Neural progenitor cell (in vitro differentiated cells): ENCODE measurements at regions not wholly inside any gene's neighbourhood (a gene's known extent, or its start where the extent isn't known, plus 50 kb on each side); places are given as distances from the start of the nearest gene placed in this dataset.

Experiments used
- DNase-seq: peaks from one replicate; pipeline ENCODE4 v3.0.0-alpha.2; 2016; ENCODE audit warnings: low spot score
- H2AFZ ChIP-seq: fragments of 200-600 bp; sonication (generic); replicated peaks from 2 replicates; pipeline ENCODE4 v1.6.1; 2016; ENCODE audit warnings: antibody characterized with exemption
- H3F3A ChIP-seq: fragments of 200-600 bp; sonication (generic); 2 replicates; pipeline ENCODE4 v1.6.1; 2016; ENCODE audit warnings: antibody characterized with exemption, low read depth
- H3K27ac ChIP-seq: fragments of 200-600 bp; sonication (generic); 2 replicates; pipeline ENCODE4 v1.5.1; 2016; ENCODE audit warnings: mild to moderate bottlenecking
- H3K27me3 ChIP-seq: fragments of 200-600 bp; sonication (generic); 2 replicates; pipeline ENCODE4 v1.6.1; 2016; ENCODE audit warnings: mild to moderate bottlenecking, moderate library complexity
- H3K36me3 ChIP-seq: fragments of 200-600 bp; sonication (generic); 2 replicates; pipeline ENCODE4 v1.5.1; 2016
- H3K4me1 ChIP-seq: fragments of 200-600 bp; sonication (generic); 2 replicates; pipeline ENCODE4 v1.6.1; 2016; ENCODE audit warnings: mixed run types
- H3K4me2 ChIP-seq: fragments of 200-600 bp; sonication (generic); 2 replicates; pipeline ENCODE4 v1.6.1; 2016
- H3K4me3 ChIP-seq: fragments of 200-600 bp; sonication (generic); 2 replicates; pipeline ENCODE4 v1.5.1; 2016
- H3K79me2 ChIP-seq: fragments of 200-600 bp; sonication (generic); 2 replicates; pipeline ENCODE4 v1.6.1; 2016; ENCODE audit warnings: low read depth
- H3K9ac ChIP-seq: fragments of 200-600 bp; sonication (generic); 2 replicates; pipeline ENCODE4 v1.6.1; 2016
- H3K9me3 ChIP-seq: fragments of 200-600 bp; sonication (generic); 2 replicates; pipeline ENCODE4 v1.5.1; 2016; ENCODE audit warnings: low read depth
- H4K20me1 ChIP-seq: fragments of 200-600 bp; sonication (generic); 2 replicates; pipeline ENCODE4 v1.6.1; 2016; ENCODE audit warnings: low read depth
- H3K27ac Mint-ChIP-seq: 3 replicates; pipeline ENCODE4 v1.8.0; 2021; ENCODE audit warnings: mixed read lengths
- H3K27me3 Mint-ChIP-seq: 2 replicates; pipeline ENCODE4 v1.8.0; 2022; ENCODE audit warnings: low read depth, mild to moderate bottlenecking, inconsistent platforms, moderate library complexity, mixed read lengths; ENCODE audit not compliant: insufficient read depth
- H3K36me3 Mint-ChIP-seq: 3 replicates; pipeline ENCODE4 v1.8.0; 2021; ENCODE audit warnings: mixed read lengths
- H3K4me1 Mint-ChIP-seq: 3 replicates; pipeline ENCODE4 v1.8.0; 2021; ENCODE audit warnings: mixed read lengths
- H3K4me3 Mint-ChIP-seq: 3 replicates; pipeline ENCODE4 v1.8.0; 2021; ENCODE audit warnings: mild to moderate bottlenecking, moderate library complexity, mixed read lengths
- H3K9me3 Mint-ChIP-seq: 3 replicates; pipeline ENCODE4 v1.8.0; 2020; ENCODE audit warnings: mixed read lengths
- CTCF ChIP-seq: fragments of 200-600 bp; sonication (generic); IDR thresholded peaks from 2 replicates; pipeline ENCODE4 v1.5.1; 2017; ENCODE audit warnings: antibody characterized with exemption, mild to moderate bottlenecking
- EZH2 ChIP-seq: fragments of 200-600 bp; sonication (generic); IDR thresholded peaks from 2 replicates; pipeline ENCODE4 v1.6.1; 2017; ENCODE audit warnings: antibody characterized with exemption, mild to moderate bottlenecking, moderate library complexity
- EZH2phosphoT487 ChIP-seq: fragments of 200-600 bp; sonication (generic); IDR thresholded peaks from 2 replicates; pipeline ENCODE4 v1.6.1; 2017; ENCODE audit warnings: antibody characterized with exemption

GRCh38 chr2:219844401-219845091, 217.1 kb downstream of the SLC4A3 start:
- Histone ChIP-seq H3K9ac (no peak overlapping the region), H3K4me1 (peaks cover 12% of the 10 kb centered on the region), H3F3A (no peaks in the 10 kb centered on the region), H3K36me3 (no peaks in the 10 kb centered on the region), H3K27me3 (no peaks in the 10 kb centered on the region), H3K9me3 (no peaks in the 10 kb centered on the region), H3K79me2 (no peaks in the 10 kb centered on the region), H3K27ac (no peak overlapping the region), H3K4me3 (no peak overlapping the region), H4K20me1 (no peaks in the 10 kb centered on the region), H2AFZ (peak overlapping the region; percentile 44), H3K4me2 (peak overlapping the region; percentile 10)
- no peak overlapping the region for H3K27ac Mint-ChIP-seq
- no peak for DNase-seq
- peaks cover 3% of the 10 kb centered on the region for H3K9me3 Mint-ChIP-seq
- TF ChIP-seq EZH2 (no peak), EZH2phosphoT487 (no peak), CTCF (no peak)
- no peaks in the 10 kb centered on the region for H3K36me3 Mint-ChIP-seq
- H3K4me1 Mint-ChIP-seq: peaks cover 12% of the 10 kb centered on the region
- H3K27me3 Mint-ChIP-seq: peaks cover 2% of the 10 kb centered on the region
- H3K4me3 Mint-ChIP-seq: no peak overlapping the region

DNA sequence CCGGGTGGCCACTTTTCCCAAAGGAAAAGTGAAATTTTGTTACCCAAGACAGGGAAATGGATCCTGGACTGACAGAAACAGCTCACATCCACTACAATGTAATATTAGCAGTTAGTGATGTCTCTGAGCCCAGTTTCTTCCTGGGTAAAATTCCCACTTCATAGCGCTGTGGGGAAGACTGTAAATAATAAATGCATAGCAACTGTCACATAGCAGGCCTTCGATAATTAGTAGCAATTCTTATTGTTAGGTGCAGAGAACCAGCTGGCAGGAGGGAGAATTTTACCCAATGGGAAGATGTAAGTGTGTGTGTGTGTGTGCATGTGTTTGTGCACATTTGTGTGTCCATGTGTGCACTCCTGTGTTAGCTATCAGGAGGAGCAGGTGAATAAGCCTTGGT, 221.5 kb downstream of the SLC4A3 start:
- TF ChIP-seq CTCF (no peak), EZH2 (no peak), EZH2phosphoT487 (no peak)
- Mint-ChIP-seq H3K4me3 (no peak overlapping the region), H3K9me3 (peaks cover 3% of the 10 kb centered on the region), H3K4me1 (peaks cover 22% of the 10 kb centered on the region), H3K27me3 (no peaks in the 10 kb centered on the region), H3K27ac (no peak overlapping the region), H3K36me3 (no peaks in the 10 kb centered on the region)
- Histone ChIP-seq H4K20me1 (no peaks in the 10 kb centered on the region), H3F3A (peaks cover 30% of the 10 kb centered on the region), H3K27me3 (no peaks in the 10 kb centered on the region), H3K9me3 (no peaks in the 10 kb centered on the region), H3K4me2 (no peak overlapping the region), H3K9ac (no peak overlapping the region), H2AFZ (no peak overlapping the region), H3K79me2 (no peaks in the 10 kb centered on the region), H3K4me1 (peaks cover 28% of the 10 kb centered on the region), H3K36me3 (no peaks in the 10 kb centered on the region), H3K27ac (no peak overlapping the region), H3K4me3 (no peak overlapping the region)
- no peak for DNase-seq

DNA sequence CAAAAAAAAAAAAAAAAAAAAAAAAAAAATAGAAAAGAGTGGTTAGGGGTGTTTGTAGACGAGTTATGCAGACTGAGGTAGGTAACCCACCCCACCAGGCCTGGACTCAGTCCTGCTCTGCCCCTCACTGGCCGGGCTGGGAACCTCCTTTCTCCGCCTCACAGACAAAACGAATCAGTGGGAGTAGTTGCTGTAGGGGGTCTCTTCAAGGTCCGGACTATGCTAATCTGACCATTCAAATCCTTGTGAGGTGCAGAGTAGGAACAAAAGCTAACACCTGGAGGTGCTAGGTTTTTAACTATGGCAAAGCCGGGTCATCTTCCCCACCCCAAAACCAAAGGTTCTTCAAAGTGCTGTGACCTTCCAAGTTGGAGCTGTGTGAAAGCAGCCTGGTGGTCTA, 223.7 kb downstream of the SLC4A3 start:
- TF ChIP-seq EZH2phosphoT487 (no peak), CTCF (peak; percentile 34)
- H3K9me3 ChIP-seq: no peaks in the 10 kb centered on the region
- Mint-ChIP-seq H3K27me3 (peaks cover 2% of the 10 kb centered on the region), H3K4me1 (peaks cover 11% of the 10 kb centered on the region), H3K27ac (no peak overlapping the region), H3K9me3 (peaks cover 3% of the 10 kb centered on the region), H3K36me3 (no peaks in the 10 kb centered on the region), H3K4me3 (no peak overlapping the region)
- H4K20me1 ChIP-seq: no peaks in the 10 kb centered on the region
- no peaks in the 10 kb centered on the region for H3K36me3 ChIP-seq
- H3K4me3 ChIP-seq: no peak overlapping the region
- H3K9ac ChIP-seq: no peak overlapping the region
- H3K27me3 ChIP-seq: no peaks in the 10 kb centered on the region
- peaks cover 17% of the 10 kb centered on the region for H3K4me1 ChIP-seq
- H3K79me2 ChIP-seq: no peaks in the 10 kb centered on the region
- H3K4me2 ChIP-seq: peak overlapping the region; percentile 49
- H2AFZ ChIP-seq: no peak overlapping the region
- DNase-seq: peak; percentile 60
- H3F3A ChIP-seq: peaks cover 30% of the 10 kb centered on the region
- H3K27ac ChIP-seq: peak overlapping the region; percentile 98
